OCI-LY3 (cell line): ENCODE measurements at regions not wholly inside any gene's neighbourhood (a gene's known extent, or its start where the extent isn't known, plus 50 kb on each side); places are given as distances from the start of the nearest gene placed in this dataset.

Source experiments
- H2AFZ ChIP-seq: fragments of 200-600, 300-600 bp; shearing (Covaris generic); 2 replicates; pipeline ENCODE4 v1.6.0; 2014; ENCODE audit warnings: antibody characterized with exemption, low read depth, low read length
- H3K27ac ChIP-seq: fragments of 200-600, 300-600 bp; sonication (generic); 2 replicates; pipeline ENCODE4 v1.5.1; 2014; ENCODE audit warnings: mild to moderate bottlenecking, low read length, moderate library complexity, mixed read lengths
- H3K27me3 ChIP-seq: fragments of 200-600, 300-600 bp; sonication (generic); 2 replicates; pipeline ENCODE4 v1.6.1; 2014; ENCODE audit warnings: low read depth, low read length, mixed read lengths
- H3K36me3 ChIP-seq: fragments of 200-600, 300-600 bp; sonication (generic); replicated peaks from 2 replicates; pipeline ENCODE3; 2014; ENCODE audit warnings: low read depth, low read length, mixed read lengths
- H3K4me1 ChIP-seq: fragments of 300-600, 200-600 bp; sonication (generic); 2 replicates; pipeline ENCODE4 v1.6.1; 2014; ENCODE audit warnings: low read length, mixed read lengths
- H3K4me2 ChIP-seq: fragments of 200-600, 300-600 bp; sonication (generic); 2 replicates; pipeline ENCODE4 v1.6.1; 2014; ENCODE audit warnings: low read length, mixed read lengths
- H3K4me3 ChIP-seq: fragments of 300-600, 200-600 bp; sonication (generic); 2 replicates; pipeline ENCODE4 v1.5.1; 2014; ENCODE audit warnings: antibody characterized with exemption, mild to moderate bottlenecking, low read length, moderate library complexity
- H3K79me2 ChIP-seq: fragments of 300-600, 200-600 bp; shearing (Covaris generic); 2 replicates; pipeline ENCODE4 v1.6.1; 2014; ENCODE audit warnings: mild to moderate bottlenecking, low read length, mixed read lengths
- H3K9ac ChIP-seq: fragments of 300-600, 200-600 bp; shearing (Covaris generic); 2 replicates; pipeline ENCODE4 v1.6.0; 2014; ENCODE audit warnings: mild to moderate bottlenecking, low read length, moderate library complexity
- H3K9me3 ChIP-seq: fragments of 200-600, 300-600 bp; shearing (Covaris generic); 2 replicates; pipeline ENCODE4 v1.6.1; 2014; ENCODE audit warnings: low read length, mixed read lengths; ENCODE audit not compliant: insufficient read depth
- H4K20me1 ChIP-seq: fragments of 200-600, 300-600 bp; sonication (generic); 2 replicates; pipeline ENCODE4 v1.6.1; 2016; ENCODE audit warnings: low read length, mixed read lengths; ENCODE audit not compliant: insufficient read depth
- CTCF ChIP-seq: fragments of 200-600, 300-600 bp; sonication (generic); IDR thresholded peaks from 2 replicates; pipeline ENCODE4 v1.5.1; 2014; ENCODE audit warnings: antibody characterized with exemption, low read length, low read depth
- EZH2phosphoT487 ChIP-seq: fragments of 200-600 bp; shearing (Covaris generic); IDR thresholded peaks from 2 replicates; pipeline ENCODE4 v1.6.1; 2018; ENCODE audit warnings: antibody characterized with exemption, mixed run types, low read depth

GRCh38 chr4:108450236-108450898, 170.0 kb upstream of the RPL34 start:
- no peak overlapping the region for H3K4me2 ChIP-seq
- TF ChIP-seq EZH2phosphoT487 = no peak
- no peak for TF ChIP-seq CTCF
- H3K9ac ChIP-seq = no peak overlapping the region
- H3K27ac ChIP-seq = no peak overlapping the region
- no peak overlapping the region for H3K4me3 ChIP-seq
- H3K36me3 ChIP-seq = no peaks in the 10 kb centered on the region
- no peaks in the 10 kb centered on the region for H3K9me3 ChIP-seq
- no peaks in the 10 kb centered on the region for H3K4me1 ChIP-seq
- no peaks in the 10 kb centered on the region for H4K20me1 ChIP-seq
- H2AFZ ChIP-seq = no peak overlapping the region
- 0 out of 2 replicates have a peak, but pooled peaks cover 3% of the 10 kb centered on the region for H3K27me3 ChIP-seq
- H3K79me2 ChIP-seq = no peaks in the 10 kb centered on the region

GRCh38 chr4:108449129-108449528, 171.2 kb upstream of the RPL34 start:
- no peaks in the 10 kb centered on the region for H3K36me3 ChIP-seq
- no peaks in the 10 kb centered on the region for H4K20me1 ChIP-seq
- H3K4me1 ChIP-seq = no peaks in the 10 kb centered on the region
- no peaks in the 10 kb centered on the region for H3K9me3 ChIP-seq
- no peaks in the 10 kb centered on the region for H3K79me2 ChIP-seq
- 0 out of 2 replicates have a peak, but pooled peaks cover 3% of the 10 kb centered on the region for H3K27me3 ChIP-seq
- H3K27ac ChIP-seq = no peak overlapping the region
- H3K9ac ChIP-seq = no peak overlapping the region
- no peak overlapping the region for H2AFZ ChIP-seq
- H3K4me2 ChIP-seq = no peak overlapping the region
- TF ChIP-seq CTCF (no peak), EZH2phosphoT487 (no peak)
- H3K4me3 ChIP-seq = no peak overlapping the region

GRCh38 chr4:108446556-108446955, 173.8 kb upstream of the RPL34 start:
- no peak for TF ChIP-seq CTCF
- TF ChIP-seq EZH2phosphoT487 = no peak
- H3K4me1 ChIP-seq = no peaks in the 10 kb centered on the region
- H3K27me3 ChIP-seq = no peaks in the 10 kb centered on the region
- H4K20me1 ChIP-seq = no peaks in the 10 kb centered on the region
- H3K9ac ChIP-seq = no peak overlapping the region
- H3K4me2 ChIP-seq = no peak overlapping the region
- H3K27ac ChIP-seq = no peak overlapping the region
- H3K9me3 ChIP-seq = no peaks in the 10 kb centered on the region
- no peaks in the 10 kb centered on the region for H3K36me3 ChIP-seq
- H3K79me2 ChIP-seq = no peaks in the 10 kb centered on the region
- H3K4me3 ChIP-seq = no peak overlapping the region
- H2AFZ ChIP-seq = no peak overlapping the region

GRCh38 chr4:108445716-108446115, 174.7 kb upstream of the RPL34 start:
- no peaks in the 10 kb centered on the region for H3K9me3 ChIP-seq
- H3K4me2 ChIP-seq = no peak overlapping the region
- no peak overlapping the region for H3K27ac ChIP-seq
- H3K4me3 ChIP-seq = no peak overlapping the region
- no peaks in the 10 kb centered on the region for H3K27me3 ChIP-seq
- no peak overlapping the region for H2AFZ ChIP-seq
- H3K9ac ChIP-seq = no peak overlapping the region
- TF ChIP-seq EZH2phosphoT487 (no peak), CTCF (no peak)
- no peaks in the 10 kb centered on the region for H3K4me1 ChIP-seq
- H3K79me2 ChIP-seq = no peaks in the 10 kb centered on the region
- no peaks in the 10 kb centered on the region for H4K20me1 ChIP-seq
- H3K36me3 ChIP-seq = no peaks in the 10 kb centered on the region
